ENCODE measurements at regions not wholly inside any gene's neighbourhood (a gene's known extent, or its start where the extent isn't known, plus 50 kb on each side); places are given as distances from the start of the nearest gene placed in this dataset.

DNA sequence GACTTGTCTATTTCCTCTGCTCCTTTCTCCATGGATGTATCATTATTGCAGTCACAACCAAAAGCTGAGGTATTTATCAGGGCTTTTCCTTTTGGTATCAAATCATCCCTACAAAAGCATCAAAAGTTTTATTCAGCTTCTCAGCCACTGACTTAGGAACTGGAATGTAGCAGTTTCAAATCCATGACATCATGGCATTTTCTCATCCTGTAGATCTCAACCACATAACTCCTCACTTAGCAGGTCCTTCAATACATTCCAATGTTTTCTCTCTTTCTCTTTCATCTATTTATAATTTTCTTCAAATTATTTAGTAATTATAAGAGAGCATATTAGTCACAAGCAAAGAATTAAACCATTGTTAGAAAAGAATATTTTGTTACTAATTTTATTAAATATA lies 537.4 kb upstream of the SORCS1 start:
- TF ChIP-seq, protein P1, sequence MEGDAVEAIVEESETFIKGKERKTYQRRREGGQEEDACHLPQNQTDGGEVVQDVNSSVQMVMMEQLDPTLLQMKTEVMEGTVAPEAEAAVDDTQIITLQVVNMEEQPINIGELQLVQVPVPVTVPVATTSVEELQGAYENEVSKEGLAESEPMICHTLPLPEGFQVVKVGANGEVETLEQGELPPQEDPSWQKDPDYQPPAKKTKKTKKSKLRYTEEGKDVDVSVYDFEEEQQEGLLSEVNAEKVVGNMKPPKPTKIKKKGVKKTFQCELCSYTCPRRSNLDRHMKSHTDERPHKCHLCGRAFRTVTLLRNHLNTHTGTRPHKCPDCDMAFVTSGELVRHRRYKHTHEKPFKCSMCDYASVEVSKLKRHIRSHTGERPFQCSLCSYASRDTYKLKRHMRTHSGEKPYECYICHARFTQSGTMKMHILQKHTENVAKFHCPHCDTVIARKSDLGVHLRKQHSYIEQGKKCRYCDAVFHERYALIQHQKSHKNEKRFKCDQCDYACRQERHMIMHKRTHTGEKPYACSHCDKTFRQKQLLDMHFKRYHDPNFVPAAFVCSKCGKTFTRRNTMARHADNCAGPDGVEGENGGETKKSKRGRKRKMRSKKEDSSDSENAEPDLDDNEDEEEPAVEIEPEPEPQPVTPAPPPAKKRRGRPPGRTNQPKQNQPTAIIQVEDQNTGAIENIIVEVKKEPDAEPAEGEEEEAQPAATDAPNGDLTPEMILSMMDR (IDR thresholded peaks at IDR 0.05; ENCODE audit: low read length) = no peak
- TF ChIP-seq EZH2 (IDR thresholded peaks at IDR 0.05; ENCODE audit: borderline replicate concordance, low read length) = no peak

Measured in OCI-LY1 (cell line).